Progenitor cell of endocrine pancreas (in vitro differentiated cells): ENCODE measurements at regions not wholly inside any gene's neighbourhood (a gene's known extent, or its start where the extent isn't known, plus 50 kb on each side); places are given as distances from the start of the nearest gene placed in this dataset.

Experiments used
- DNase-seq: peaks from one replicate; pipeline ENCODE4 v3.0.0; 2021; ENCODE audit warnings: low spot score; ENCODE audit not compliant: unreplicated experiment
- H3K27ac Mint-ChIP-seq: 2 replicates; pipeline ENCODE4 v1.8.0; 2021; ENCODE audit warnings: mild to moderate bottlenecking, moderate library complexity, mixed read lengths
- H3K27me3 Mint-ChIP-seq: 2 replicates; pipeline ENCODE4 v1.8.0; 2021; ENCODE audit warnings: mixed read lengths
- H3K36me3 Mint-ChIP-seq: 2 replicates; pipeline ENCODE4 v1.8.0; 2022; ENCODE audit warnings: mixed read lengths; ENCODE audit not compliant: insufficient read depth
- H3K4me1 Mint-ChIP-seq: 2 replicates; pipeline ENCODE4 v1.8.0; 2021; ENCODE audit warnings: low read depth, mixed read lengths
- H3K4me3 Mint-ChIP-seq: 2 replicates; pipeline ENCODE4 v1.8.0; 2021; ENCODE audit warnings: low read depth, mild to moderate bottlenecking, moderate library complexity, mixed read lengths
- H3K9me3 Mint-ChIP-seq: 2 replicates; pipeline ENCODE4 v1.8.0; 2021; ENCODE audit warnings: low read depth, mixed read lengths
- CTCF ChIP-seq: fragments of 200-600 bp; sonication (generic); IDR thresholded peaks from one replicate; pipeline ENCODE4 v1.5.0; 2021; ENCODE audit warnings: antibody characterized with exemption, mild to moderate bottlenecking; ENCODE audit not compliant: unreplicated experiment

DNA sequence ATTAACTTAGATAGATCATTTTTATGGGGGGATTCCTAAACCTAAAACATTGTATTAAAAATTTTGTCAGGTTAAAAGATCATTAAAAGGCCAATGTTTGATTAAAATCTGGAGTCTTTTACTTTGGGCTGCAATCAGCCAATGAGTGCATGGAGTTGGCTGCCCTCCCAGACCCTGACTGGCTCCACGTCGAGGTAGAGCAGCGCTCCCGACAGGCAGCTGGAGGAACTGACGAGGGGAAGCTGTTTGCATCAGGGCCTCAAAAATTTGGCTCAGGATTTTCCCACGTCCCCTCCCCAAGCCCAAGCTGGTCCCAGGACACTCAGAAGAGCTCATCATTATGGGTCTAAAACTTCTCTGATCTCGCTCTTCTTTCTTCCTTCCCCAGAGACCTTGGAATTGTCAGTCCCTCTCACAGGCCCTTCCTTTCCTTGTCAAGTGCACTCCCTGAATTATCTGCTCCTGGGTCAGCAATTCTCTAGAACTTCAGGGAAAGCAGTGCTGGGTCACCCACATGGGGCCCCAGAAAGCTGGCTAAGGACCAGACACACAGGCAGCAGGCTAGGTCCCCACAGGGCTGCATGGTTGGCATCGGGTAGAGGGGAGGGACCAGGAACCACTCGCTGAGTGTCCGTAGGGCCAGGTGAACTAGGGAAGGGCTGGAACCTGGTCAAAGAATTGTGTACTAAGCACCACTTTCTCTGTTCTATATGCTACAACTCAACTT is 119.6 kb upstream of the IGLL5 start:
- no peak for DNase-seq
- H3K27me3 Mint-ChIP-seq: peaks cover 31% of the 10 kb centered on the region

DNA sequence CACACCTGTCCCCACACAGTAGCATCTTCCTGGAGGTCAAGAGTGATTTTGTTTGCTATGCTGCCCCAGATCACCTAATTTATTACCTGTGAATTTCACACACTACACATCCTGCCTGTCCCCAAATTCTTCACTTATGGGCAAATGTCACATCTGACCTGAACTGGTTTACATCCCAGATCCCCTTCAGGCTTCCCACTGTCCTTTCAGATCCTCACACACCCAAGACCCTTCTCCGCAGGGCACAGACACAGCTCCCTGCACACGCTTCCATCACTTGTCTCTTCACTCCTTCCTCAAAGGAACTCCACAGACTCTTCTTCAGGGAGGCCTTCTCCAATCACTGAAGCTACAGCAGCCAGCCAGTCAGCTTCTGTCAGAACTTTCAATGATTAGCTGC is 118.7 kb upstream of the IGLL5 start:
- Mint-ChIP-seq H3K4me1 (no peaks in the 10 kb centered on the region), H3K9me3 (no peaks in the 10 kb centered on the region), H3K36me3 (no peaks in the 10 kb centered on the region), H3K27ac (no peak overlapping the region), H3K4me3 (no peak overlapping the region), H3K27me3 (peaks cover 34% of the 10 kb centered on the region)
- no peak for TF ChIP-seq CTCF
- DNase-seq: no peak

More for the DNA sequence above, 119.6 kb upstream of the IGLL5 start:
- peak; percentile 8 for TF ChIP-seq CTCF
- Mint-ChIP-seq H3K4me1 (no peaks in the 10 kb centered on the region), H3K9me3 (no peaks in the 10 kb centered on the region), H3K4me3 (no peak overlapping the region), H3K36me3 (no peaks in the 10 kb centered on the region), H3K27ac (no peak overlapping the region)

DNA sequence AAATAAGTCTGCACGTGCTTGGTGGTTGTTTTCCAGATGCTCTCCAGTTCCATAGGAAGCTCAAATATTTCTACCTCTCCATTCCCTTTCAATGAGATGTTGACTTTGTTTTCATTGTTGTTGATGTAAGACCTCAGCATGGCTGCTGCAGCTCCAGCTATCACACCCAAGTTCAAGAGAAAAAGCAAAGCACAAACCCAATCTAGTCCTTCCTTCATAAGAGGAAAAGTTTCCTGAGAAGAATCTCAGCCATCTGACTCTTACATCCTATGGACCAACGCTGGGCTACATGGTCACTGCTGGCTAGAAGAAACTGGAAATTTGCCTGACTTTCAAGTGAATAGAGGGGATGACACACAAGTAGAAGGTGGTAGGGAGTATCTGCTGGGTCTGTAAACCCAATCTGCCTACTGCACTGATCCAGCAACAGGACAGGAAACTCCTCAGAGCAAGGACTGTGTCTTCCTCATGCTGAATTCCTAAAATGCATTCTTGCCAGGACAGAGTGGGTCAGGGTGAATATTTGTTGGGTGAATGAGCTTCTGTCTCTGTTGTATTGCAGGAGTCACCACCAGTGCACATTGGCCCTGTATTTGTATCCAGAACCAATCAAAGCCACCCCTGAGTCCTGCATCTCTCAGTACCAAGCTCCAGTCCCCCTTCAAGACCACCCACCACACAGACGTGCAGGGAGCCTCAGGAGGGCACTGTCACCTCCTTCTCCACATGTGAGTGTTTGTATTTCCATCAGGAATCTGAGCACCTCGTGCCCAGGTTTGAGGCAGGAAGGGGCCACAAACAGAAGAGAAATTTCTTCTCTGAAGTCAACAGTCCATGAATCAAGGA is 118.0 kb upstream of the IGLL5 start:
- H3K4me1 Mint-ChIP-seq: no peaks in the 10 kb centered on the region
- H3K4me3 Mint-ChIP-seq: no peak overlapping the region
- H3K36me3 Mint-ChIP-seq: no peaks in the 10 kb centered on the region
- peaks cover 34% of the 10 kb centered on the region for H3K27me3 Mint-ChIP-seq
- TF ChIP-seq CTCF: no peak
- no peak for DNase-seq
- no peak overlapping the region for H3K27ac Mint-ChIP-seq
- no peaks in the 10 kb centered on the region for H3K9me3 Mint-ChIP-seq

GRCh38 chr22:22770280-22770871 is 117.2 kb upstream of the IGLL5 start:
- Mint-ChIP-seq H3K27me3 (peaks cover 34% of the 10 kb centered on the region), H3K4me1 (no peaks in the 10 kb centered on the region), H3K27ac (no peak overlapping the region), H3K9me3 (no peaks in the 10 kb centered on the region), H3K36me3 (no peaks in the 10 kb centered on the region), H3K4me3 (no peak overlapping the region)
- TF ChIP-seq CTCF: peak; percentile 89
- peak; percentile 68 for DNase-seq

DNA sequence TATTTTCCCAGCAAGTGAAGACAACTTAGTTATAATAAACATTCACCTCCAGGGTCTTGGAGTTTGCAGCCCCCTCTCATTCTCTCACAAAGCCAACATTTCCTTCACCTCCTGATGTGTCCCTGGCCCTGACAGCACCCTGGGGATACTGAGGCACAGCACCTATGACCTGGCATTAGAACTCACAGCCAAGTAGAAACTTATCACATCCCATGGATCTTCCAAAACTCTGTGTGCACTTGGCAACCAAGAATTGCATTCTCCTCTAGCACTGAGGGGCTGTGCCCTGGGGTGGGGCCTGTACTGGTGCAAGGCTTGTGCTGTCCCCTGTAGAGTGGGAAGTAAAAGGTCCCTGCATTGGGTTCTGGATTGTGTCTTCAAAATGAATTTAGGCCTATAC is 116.7 kb upstream of the IGLL5 start:
- Mint-ChIP-seq H3K4me1 (no peaks in the 10 kb centered on the region), H3K36me3 (no peaks in the 10 kb centered on the region), H3K9me3 (no peaks in the 10 kb centered on the region), H3K4me3 (no peak overlapping the region), H3K27me3 (peaks cover 37% of the 10 kb centered on the region), H3K27ac (no peak overlapping the region)
- TF ChIP-seq CTCF: no peak
- DNase-seq: no peak
